ENCODE measurements at regions not wholly inside any gene's neighbourhood (a gene's known extent, or its start where the extent isn't known, plus 50 kb on each side); places are given as distances from the start of the nearest gene placed in this dataset.

- DNase-seq (ENCODE audit: low spot score) (no peak), ATAC-seq (no peak)
- no peaks in the 10 kb centered on the region for H3K36me3 Mint-ChIP-seq
- H3K9me3 Mint-ChIP-seq = no peaks in the 10 kb centered on the region
- POLR2A ChIA-PET = interaction anchor here (0.7 kb wide), 1 partner anchor 1405 kb away, joined by 3 read pairs; no protein-coding TSS in a partner anchor
- TF ChIP-seq HMGA2 (CRISPR knock-in tag; IDR thresholded peaks at IDR 0.05) (no peak), E2F4 (CRISPR knock-in tag; IDR thresholded peaks at IDR 0.05; ENCODE audit: borderline replicate concordance, low read depth) (no peak), ATF1 (CRISPR knock-in tag; IDR thresholded peaks at IDR 0.05) (no peak), SMAD4 (CRISPR knock-in tag; IDR thresholded peaks at IDR 0.05) (no peak), SOX15 (CRISPR knock-in tag; IDR thresholded peaks at IDR 0.05) (no peak), MLX (CRISPR knock-in tag; IDR thresholded peaks at IDR 0.05) (no peak), ZNF219 (CRISPR knock-in tag; IDR thresholded peaks at IDR 0.05; ENCODE audit: borderline replicate concordance) (no peak), EMX1 (CRISPR knock-in tag; IDR thresholded peaks at IDR 0.05) (no peak), FOXK1 (CRISPR knock-in tag; IDR thresholded peaks at IDR 0.05) (no peak), TCF7 (CRISPR knock-in tag; IDR thresholded peaks at IDR 0.05; ENCODE audit: low read depth) (no peak), GTF2I (CRISPR knock-in tag; conservative IDR thresholded peaks at IDR 0.05) (no peak), JAZF1 (CRISPR knock-in tag; IDR thresholded peaks at IDR 0.05) (no peak), ZMAT4 (CRISPR knock-in tag; IDR thresholded peaks at IDR 0.05) (no peak)
- TF ChIP-seq, protein P1, sequence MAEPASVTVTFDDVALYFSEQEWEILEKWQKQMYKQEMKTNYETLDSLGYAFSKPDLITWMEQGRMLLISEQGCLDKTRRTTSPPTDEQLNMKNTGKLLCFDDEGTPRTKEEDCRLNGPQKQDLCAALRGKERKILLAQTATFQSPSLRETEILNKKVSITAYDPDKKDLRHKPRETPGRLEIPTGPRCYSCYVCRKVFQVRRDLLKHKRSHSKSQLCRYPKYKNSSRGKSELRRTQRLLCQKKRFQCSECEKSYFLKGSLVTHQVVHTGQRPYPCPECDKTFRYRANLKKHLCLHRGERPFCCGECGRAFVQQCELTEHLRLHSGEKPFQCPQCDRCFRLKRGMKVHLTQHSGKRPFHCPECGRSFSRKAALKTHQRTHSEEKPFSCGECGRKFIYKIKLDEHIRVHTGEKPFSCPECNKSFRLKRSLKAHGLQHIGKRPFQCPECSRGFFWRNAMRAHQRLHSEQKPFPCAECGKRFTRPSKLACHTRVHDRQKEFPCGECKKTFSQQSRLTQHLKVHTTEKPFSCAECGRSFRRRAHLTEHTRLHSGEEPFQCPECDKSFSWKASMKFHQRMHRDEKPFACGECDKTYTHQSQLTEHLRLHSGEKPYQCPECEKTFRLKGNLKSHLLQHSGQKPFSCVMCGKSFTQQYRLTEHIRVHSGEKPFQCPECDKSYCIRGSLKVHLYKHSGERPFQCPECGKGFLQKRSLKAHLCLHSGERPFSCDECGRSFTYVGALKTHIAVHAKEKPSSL (CRISPR knock-in tag; conservative IDR thresholded peaks at IDR 0.05) = no peak
- H3K4me1 Mint-ChIP-seq = no peaks in the 10 kb centered on the region; the same call in 1 of the 2 replicates
- no peak overlapping the region for H3K4me3 Mint-ChIP-seq
- CTCF ChIA-PET = no interaction called here
- H3K27me3 Mint-ChIP-seq (ENCODE audit: low read depth) = no peaks in the 10 kb centered on the region; the same call in 1 of the 2 replicates
- no peak overlapping the region for H3K27ac Mint-ChIP-seq
Measured at GRCh38 chr11:101354801-101355200, 225.2 kb upstream of the PGR start.

GRCh38 chr11:101348786-101349185 is 219.2 kb upstream of the PGR start:
- no peak for DNase-seq (ENCODE audit: low spot score)
- H3K36me3 Mint-ChIP-seq = no peaks in the 10 kb centered on the region
- peaks cover 5% of the 10 kb centered on the region for H3K4me1 Mint-ChIP-seq
- no peak overlapping the region for H3K4me3 Mint-ChIP-seq
- ChIA-PET CTCF (no interaction called here), POLR2A (no interaction called here)
- no peak for ATAC-seq
- H3K9me3 Mint-ChIP-seq = no peaks in the 10 kb centered on the region
- H3K27ac Mint-ChIP-seq = no peak overlapping the region
- H3K27me3 Mint-ChIP-seq (ENCODE audit: low read depth) = no peaks in the 10 kb centered on the region
- no peak for TF ChIP-seq HMGA2 (CRISPR knock-in tag; IDR thresholded peaks at IDR 0.05)
- TF ChIP-seq, protein P2, sequence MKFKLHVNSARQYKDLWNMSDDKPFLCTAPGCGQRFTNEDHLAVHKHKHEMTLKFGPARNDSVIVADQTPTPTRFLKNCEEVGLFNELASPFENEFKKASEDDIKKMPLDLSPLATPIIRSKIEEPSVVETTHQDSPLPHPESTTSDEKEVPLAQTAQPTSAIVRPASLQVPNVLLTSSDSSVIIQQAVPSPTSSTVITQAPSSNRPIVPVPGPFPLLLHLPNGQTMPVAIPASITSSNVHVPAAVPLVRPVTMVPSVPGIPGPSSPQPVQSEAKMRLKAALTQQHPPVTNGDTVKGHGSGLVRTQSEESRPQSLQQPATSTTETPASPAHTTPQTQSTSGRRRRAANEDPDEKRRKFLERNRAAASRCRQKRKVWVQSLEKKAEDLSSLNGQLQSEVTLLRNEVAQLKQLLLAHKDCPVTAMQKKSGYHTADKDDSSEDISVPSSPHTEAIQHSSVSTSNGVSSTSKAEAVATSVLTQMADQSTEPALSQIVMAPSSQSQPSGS (CRISPR knock-in tag; IDR thresholded peaks at IDR 0.05; ENCODE audit: borderline replicate concordance, low read depth) = no peak
- TF ChIP-seq ZNF121 (CRISPR knock-in tag; IDR thresholded peaks at IDR 0.05) = no peak
- TF ChIP-seq, protein P3, sequence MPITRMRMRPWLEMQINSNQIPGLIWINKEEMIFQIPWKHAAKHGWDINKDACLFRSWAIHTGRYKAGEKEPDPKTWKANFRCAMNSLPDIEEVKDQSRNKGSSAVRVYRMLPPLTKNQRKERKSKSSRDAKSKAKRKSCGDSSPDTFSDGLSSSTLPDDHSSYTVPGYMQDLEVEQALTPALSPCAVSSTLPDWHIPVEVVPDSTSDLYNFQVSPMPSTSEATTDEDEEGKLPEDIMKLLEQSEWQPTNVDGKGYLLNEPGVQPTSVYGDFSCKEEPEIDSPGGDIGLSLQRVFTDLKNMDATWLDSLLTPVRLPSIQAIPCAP (CRISPR knock-in tag; IDR thresholded peaks at IDR 0.05) = no peak
- no peak for TF ChIP-seq ZNF423 (CRISPR knock-in tag; IDR thresholded peaks at IDR 0.05)
- TF ChIP-seq ZBTB43 (CRISPR knock-in tag; IDR thresholded peaks at IDR 0.05) = no peak
- TF ChIP-seq ZNF232 (CRISPR knock-in tag; IDR thresholded peaks at IDR 0.05) = no peak
- TF ChIP-seq ZNF281 (CRISPR knock-in tag; IDR thresholded peaks at IDR 0.05) = no peak
- no peak for TF ChIP-seq CREM (CRISPR knock-in tag; IDR thresholded peaks at IDR 0.05)
- TF ChIP-seq SMAD4 (CRISPR knock-in tag; IDR thresholded peaks at IDR 0.05) = no peak
- no peak for TF ChIP-seq SOX15 (CRISPR knock-in tag; IDR thresholded peaks at IDR 0.05)
- no peak for TF ChIP-seq IRF2 (CRISPR knock-in tag; IDR thresholded peaks at IDR 0.05; ENCODE audit: borderline replicate concordance, low read depth)
- TF ChIP-seq CDX4 (CRISPR knock-in tag; IDR thresholded peaks at IDR 0.05; ENCODE audit: borderline replicate concordance) = no peak
- no peak for TF ChIP-seq PRRX2 (CRISPR knock-in tag; IDR thresholded peaks at IDR 0.05)
- TF ChIP-seq GABPB1 (CRISPR knock-in tag; IDR thresholded peaks at IDR 0.05) = no peak

Measured in WTC11 (cell line).